HL-60 (cell line): ENCODE measurements at regions not wholly inside any gene's neighbourhood (a gene's known extent, or its start where the extent isn't known, plus 50 kb on each side); places are given as distances from the start of the nearest gene placed in this dataset.
"Not testable (repeated sequence)": the region's sequence is repeated elsewhere in the genome, so short reads cannot be mapped to it uniquely, and the experiment has no call there.

Source experiments
- DNase-seq, 2 experiments: peaks; one replicate each; pipeline ENCODE4 v3.0.0-alpha.2; 2010 to 2020; ENCODE audit warnings: low read depth in 1 of 2, low spot score in 1 of 2
- H3K27ac ChIP-seq: fragments of 250-450 bp; sonication (Bioruptor Pico); replicated peaks from 2 replicates; pipeline ENCODE4 v1.5.1; 2020; ENCODE audit warnings: mild to moderate bottlenecking, moderate library complexity
- H3K27me3 ChIP-seq: fragments of 250-450 bp; sonication (Bioruptor Pico); 2 replicates; pipeline ENCODE4 v1.5.1; 2021; ENCODE audit warnings: mild to moderate bottlenecking, moderate library complexity; ENCODE audit not compliant: insufficient read depth, poor library complexity, severe bottlenecking
- H3K4me3 ChIP-seq: replicated peaks from 2 replicates; pipeline ENCODE4 v1.5.1; 2011; ENCODE audit warnings: mild to moderate bottlenecking, control low read depth, low read length; ENCODE audit not compliant: insufficient read depth
- CTCF ChIP-seq: IDR thresholded peaks from one replicate; pipeline ENCODE4 v1.5.1; 2011; ENCODE audit warnings: low read length, control low read depth, inconsistent platforms; ENCODE audit not compliant: insufficient read depth
- GABPA ChIP-seq: IDR thresholded peaks from 2 replicates; pipeline ENCODE4 v1.6.1; 2012; ENCODE audit warnings: low read depth
- POLR2AphosphoS5 ChIP-seq: IDR thresholded peaks from 2 replicates; pipeline ENCODE4 v1.6.1; 2012; ENCODE audit warnings: low read depth
- REST ChIP-seq: IDR thresholded peaks from 2 replicates; pipeline ENCODE4 v1.6.1; 2012; ENCODE audit warnings: low read depth; ENCODE audit not compliant: insufficient replicate concordance
- SPI1 ChIP-seq: IDR thresholded peaks from 2 replicates; pipeline ENCODE4 v1.6.1; 2012; ENCODE audit warnings: low read depth, mild to moderate bottlenecking, borderline replicate concordance

GRCh38 chr3:35924070-35924469 lies 284.7 kb downstream of the ARPP21 start:
- DNase-seq, result peak in 1 of 2 experiments; percentile 36
- H3K27ac ChIP-seq, H3K4me3 ChIP-seq, H3K27me3 ChIP-seq: not testable (repeated sequence)
- TF ChIP-seq CTCF, result peak; percentile 9

- Histone ChIP-seq H3K4me3 (no peak overlapping the region), H3K27ac (no peak overlapping the region), H3K27me3 (no peaks in the 10 kb centered on the region)
- DNase-seq, result no peak
- no peak for TF ChIP-seq REST
- TF ChIP-seq POLR2AphosphoS5, result no peak
- TF ChIP-seq CTCF, result no peak
- TF ChIP-seq SPI1, result no peak
- no peak for TF ChIP-seq GABPA
These were observed 288.1 kb downstream of the ARPP21 start for GRCh38 chr3:35927441-35927840.

GRCh38 chr3:35929158-35929557 lies 289.8 kb downstream of the ARPP21 start:
- TF ChIP-seq SPI1 (no peak), CTCF (no peak), POLR2AphosphoS5 (no peak)
- H3K27ac ChIP-seq, result no peak overlapping the region
- H3K27me3 ChIP-seq, result no peaks in the 10 kb centered on the region
- H3K4me3 ChIP-seq, result no peak overlapping the region
- no peak for DNase-seq

GRCh38 chr3:35931867-35932266 lies 292.5 kb downstream of the ARPP21 start:
- Histone ChIP-seq H3K27ac (no peak overlapping the region), H3K27me3 (no peaks in the 10 kb centered on the region), H3K4me3 (no peak overlapping the region)
- TF ChIP-seq GABPA, result no peak
- no peak for TF ChIP-seq POLR2AphosphoS5
- TF ChIP-seq REST, result no peak
- TF ChIP-seq CTCF, result no peak
- TF ChIP-seq SPI1, result no peak
- no peak for DNase-seq
